ENCODE measurements at regions not wholly inside any gene's neighbourhood (a gene's known extent, or its start where the extent isn't known, plus 50 kb on each side); places are given as distances from the start of the nearest gene placed in this dataset.

DNA sequence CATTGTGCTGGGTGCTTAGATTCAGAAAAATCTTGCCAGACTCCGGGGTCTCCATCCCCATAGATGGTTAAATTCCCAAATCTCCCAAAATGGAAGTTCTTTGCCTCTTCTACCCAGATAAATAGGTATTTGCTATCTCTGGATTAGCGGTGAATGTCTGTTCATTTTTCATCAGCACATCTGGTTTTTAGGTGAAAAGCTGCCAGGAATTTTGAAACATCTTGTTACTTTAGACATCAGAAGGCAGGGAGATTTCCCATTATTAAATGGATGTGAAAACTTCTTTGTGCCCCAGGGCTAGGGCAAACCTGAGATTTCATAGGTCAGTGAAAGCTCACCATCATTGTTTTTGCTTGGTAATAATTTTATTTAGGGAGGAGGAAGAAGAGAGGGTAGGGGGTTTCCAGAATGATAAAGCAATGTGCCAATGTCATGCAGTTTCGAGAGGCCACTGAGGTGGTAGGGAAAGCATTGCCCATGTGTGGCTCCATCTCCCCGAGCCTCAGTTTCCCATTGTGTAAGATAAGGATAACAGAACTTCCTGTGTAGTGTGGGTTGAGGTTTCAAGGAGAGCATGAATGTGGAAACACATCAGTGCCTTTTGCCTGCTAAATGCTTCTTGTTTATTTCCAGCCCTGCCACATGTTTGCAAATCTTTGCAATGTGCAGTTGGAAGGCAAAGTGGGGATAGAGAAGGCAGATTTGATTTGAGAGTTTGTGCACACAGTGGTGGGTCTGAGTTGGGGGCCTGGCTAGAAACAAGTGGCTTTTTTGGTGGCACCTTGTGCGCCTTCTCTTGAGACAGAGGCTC, 147.2 kb upstream of the KLF4 start:
- Histone ChIP-seq H2BK15ac (ENCODE audit: low read depth, low read length) (peak overlapping the region; percentile 8; the same call in 1 of the 3 replicates), H3K9me1 (ENCODE audit: insufficient read depth, low read length) (peaks cover 14% of the 10 kb centered on the region; the same call in 1 of the 2 replicates), H3K23ac (ENCODE audit: low read depth, low read length) (peak overlapping the region; percentile 66), H2AK5ac (ENCODE audit: low read depth, low read length) (peak overlapping the region; percentile 71), H2AK9ac (replicated peaks; ENCODE audit: low read depth, low read length, poor library complexity) (peak overlapping the region; percentile 84), H3K79me1 (ENCODE audit: low read depth in 1 of 2, low read length in 2 of 2) (no peaks in the 10 kb centered on the region), H3K4ac (ENCODE audit: low read depth, low read length) (peak overlapping the region; percentile 88), H2BK5ac (ENCODE audit: low read depth, low read length, poor library complexity, severe bottlenecking) (peak overlapping the region; percentile 78), H4K8ac (ENCODE audit: low read depth in 2 of 2, low read length in 2 of 2) (peak overlapping the region; percentile 51 to 78; a peak in 3 of 4 replicates), H2BK20ac (ENCODE audit: low read depth, low read length) (peak overlapping the region; percentile 57; the same call in 1 of the 2 replicates), H3K27me3 (ENCODE audit: control insufficient read depth, insufficient read depth, low read length) (no peaks in the 10 kb centered on the region), H3K18ac (ENCODE audit: low read depth, low read length) (peak overlapping the region; percentile 35), H3K14ac (replicated peaks; ENCODE audit: low read depth, low read length) (peak overlapping the region; percentile 77), H4K5ac (ENCODE audit: low read depth, low read length) (peak overlapping the region; percentile 40; the same call in 1 of the 2 replicates), H2AFZ (replicated peaks; ENCODE audit: low read length, poor library complexity) (peak overlapping the region; percentile 90), H2BK120ac (ENCODE audit: low read depth, low read length) (peak overlapping the region; percentile 80), H3K27ac (ENCODE audit: insufficient read depth, low read length) (peak overlapping the region; percentile 77), H3K9me3 (ENCODE audit: control insufficient read depth, insufficient read depth, low read length) (no peaks in the 10 kb centered on the region), H3K4me3 (ENCODE audit: insufficient read depth, low read depth, low read length) (no peak overlapping the region), H3K56ac (ENCODE audit: extremely low read depth, insufficient read depth, low read length) (peak overlapping the region; percentile 7; the same call in 1 of the 2 replicates), H4K20me1 (ENCODE audit: insufficient read depth, low read length) (no peaks in the 10 kb centered on the region), H4K91ac (ENCODE audit: insufficient read depth, low read depth, low read length) (peak overlapping the region; percentile 42), H3K36me3 (ENCODE audit: control insufficient read depth, insufficient read depth, low read length) (no peaks in the 10 kb centered on the region), H3K4me1 (ENCODE audit: control insufficient read depth, insufficient read depth, low read length) (peaks cover 10% of the 10 kb centered on the region), H3K4me2 (ENCODE audit: low read depth, low read length) (peak overlapping the region; percentile 44), H3K9ac (ENCODE audit: low read depth, low read length) (peak overlapping the region; percentile 54)
- DNase-seq = peak; percentile 33
- POLR2A ChIA-PET (ENCODE audit: unreplicated experiment) = no interaction called here
- BruUV-seq (replicated peaks) = no TSS peak
- no peak for ATAC-seq (ENCODE audit: low read depth)
- intact Hi-C loops (cut with micrococcal nuclease) = loop anchor here (1.0 to 5.0 kb wide), 6 partner anchors 71 to 929 kb away; no protein-coding TSS in a partner anchor
- CTCF ChIA-PET = no interaction called here
- TF ChIP-seq MXI1 (IDR thresholded peaks at IDR 0.05; ENCODE audit: borderline replicate concordance, low read depth, low read length) (no peak), CHD1 (IDR thresholded peaks at IDR 0.05; ENCODE audit: low read depth, low read length) (no peak), POLR2A (IDR thresholded peaks at IDR 0.05; ENCODE audit: low read depth, low read length) (no peak), NFE2L2 (IDR thresholded peaks at IDR 0.05; ENCODE audit: low read depth, low read length) (no peak), MAFK (IDR thresholded peaks at IDR 0.05; ENCODE audit: low read depth, low read length) (no peak), BHLHE40 (IDR thresholded peaks at IDR 0.05; ENCODE audit: low read depth, low read length) (no peak), MAZ (IDR thresholded peaks at IDR 0.05; ENCODE audit: borderline replicate concordance, low read depth, low read length) (no peak)
- TF ChIP-seq, protein P1, sequence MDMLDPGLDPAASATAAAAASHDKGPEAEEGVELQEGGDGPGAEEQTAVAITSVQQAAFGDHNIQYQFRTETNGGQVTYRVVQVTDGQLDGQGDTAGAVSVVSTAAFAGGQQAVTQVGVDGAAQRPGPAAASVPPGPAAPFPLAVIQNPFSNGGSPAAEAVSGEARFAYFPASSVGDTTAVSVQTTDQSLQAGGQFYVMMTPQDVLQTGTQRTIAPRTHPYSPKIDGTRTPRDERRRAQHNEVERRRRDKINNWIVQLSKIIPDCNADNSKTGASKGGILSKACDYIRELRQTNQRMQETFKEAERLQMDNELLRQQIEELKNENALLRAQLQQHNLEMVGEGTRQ (IDR thresholded peaks at IDR 0.05; ENCODE audit: low read depth, low read length) = no peak
- in situ Hi-C loops (cut with MboI; ENCODE audit: low sequenced_read_pairs) = loop anchor here (10.0 kb wide), 1 partner anchor 638 kb away; no protein-coding TSS in a partner anchor
- dilution Hi-C loops (cut with HindIII; ENCODE audit: low sequenced_read_pairs, unreplicated experiment) = no loop called here
- WGBS, 2 experiments (ENCODE audit: extremely low coverage in 2 of 2, insufficient read length in 1 of 2) = 100% methylated on average over 1 of the region's 5 CpGs; no CpG with 5 or more reads in 1 of the 2 experiments
